ENCODE measurements at regions not wholly inside any gene's neighbourhood (a gene's known extent, or its start where the extent isn't known, plus 50 kb on each side); places are given as distances from the start of the nearest gene placed in this dataset.

- no peaks in the 10 kb centered on the region for H3K4me1 ChIP-seq (ENCODE audit: control insufficient read depth, insufficient read depth, low read length)
- no peaks in the 10 kb centered on the region for H3K9me3 ChIP-seq (ENCODE audit: control insufficient read depth, insufficient read depth, low read length)
- H3K27ac ChIP-seq (ENCODE audit: low read length), result no peak overlapping the region
- DNase-seq (ENCODE audit: low read depth, low spot score), result no peak
- no peaks in the 10 kb centered on the region for H3K27me3 ChIP-seq (ENCODE audit: control insufficient read depth, insufficient read depth, low read length)
- no peaks in the 10 kb centered on the region for H3K36me3 ChIP-seq (ENCODE audit: control insufficient read depth, insufficient read depth, low read length)
- H3K4me3 ChIP-seq (ENCODE audit: low read length), result no peak overlapping the region
- WGBS (ENCODE audit: insufficient coverage, insufficient read length), result no CpG with 5 or more reads among the region's 8 CpGs
These were observed 303.6 kb upstream of the AKR1E2 start for GRCh38 chr10:4522296-4523000.

GRCh38 chr10:4519658-4520402, 306.2 kb upstream of the AKR1E2 start:
- Histone ChIP-seq H3K36me3 (ENCODE audit: control insufficient read depth, insufficient read depth, low read length) (no peaks in the 10 kb centered on the region), H3K4me1 (ENCODE audit: control insufficient read depth, insufficient read depth, low read length) (no peaks in the 10 kb centered on the region), H3K9me3 (ENCODE audit: control insufficient read depth, insufficient read depth, low read length) (no peaks in the 10 kb centered on the region), H3K27ac (ENCODE audit: low read length) (no peak overlapping the region), H3K4me3 (ENCODE audit: low read length) (no peak overlapping the region), H3K27me3 (ENCODE audit: control insufficient read depth, insufficient read depth, low read length) (no peaks in the 10 kb centered on the region)
- WGBS (ENCODE audit: insufficient coverage, insufficient read length), result no CpG with 5 or more reads among the region's 3 CpGs
- no peak for DNase-seq (ENCODE audit: low read depth, low spot score)

DNA sequence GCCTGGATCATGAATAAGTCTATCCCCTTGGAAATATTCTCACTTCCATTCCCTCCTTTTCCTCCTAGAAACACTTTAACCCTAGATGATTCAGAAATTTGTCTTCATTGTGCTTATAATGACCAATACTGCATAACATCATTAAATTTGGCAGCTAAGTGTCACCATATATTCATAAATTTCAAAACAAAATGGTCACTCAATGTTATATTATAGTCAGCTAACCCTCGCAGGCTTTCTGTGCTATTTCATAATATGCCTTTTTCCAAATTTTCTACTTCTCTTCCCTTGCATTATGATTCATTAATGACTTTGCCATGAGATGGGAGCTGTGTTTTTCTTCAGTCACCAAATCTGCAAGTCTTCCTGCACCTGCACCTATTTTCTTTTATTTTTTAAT, 308.3 kb upstream of the AKR1E2 start:
- DNase-seq (ENCODE audit: low read depth, low spot score), result no peak
- Histone ChIP-seq H3K27ac (ENCODE audit: low read length) (no peak overlapping the region), H3K27me3 (ENCODE audit: control insufficient read depth, insufficient read depth, low read length) (no peaks in the 10 kb centered on the region), H3K36me3 (ENCODE audit: control insufficient read depth, insufficient read depth, low read length) (no peaks in the 10 kb centered on the region), H3K9me3 (ENCODE audit: control insufficient read depth, insufficient read depth, low read length) (no peaks in the 10 kb centered on the region), H3K4me1 (ENCODE audit: control insufficient read depth, insufficient read depth, low read length) (no peaks in the 10 kb centered on the region), H3K4me3 (ENCODE audit: low read length) (no peak overlapping the region)
- WGBS (ENCODE audit: insufficient coverage, insufficient read length), result no CpG with 5 or more reads among the region's 1 CpG

DNA sequence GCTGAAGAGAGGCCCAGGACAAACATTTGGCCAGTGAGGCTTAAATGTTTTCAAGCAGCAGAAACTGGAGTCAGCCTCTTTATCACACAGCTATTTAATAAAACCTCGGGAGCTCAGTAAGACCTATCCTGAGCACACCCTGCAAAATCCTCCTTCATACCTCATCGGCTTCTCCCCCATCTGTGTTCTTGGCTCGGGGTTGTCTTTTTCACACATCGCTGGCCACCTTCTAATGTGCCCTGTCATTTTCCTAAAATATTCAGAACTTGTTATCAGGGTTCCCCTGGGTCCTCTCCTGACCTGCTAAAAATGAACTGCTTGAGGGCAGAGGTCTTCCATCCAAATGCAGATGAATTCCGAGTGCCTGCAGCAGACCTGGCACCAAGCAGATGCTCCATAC, 310.3 kb upstream of the AKR1E2 start:
- H3K4me3 ChIP-seq (ENCODE audit: low read length), result no peak overlapping the region
- no CpG with 5 or more reads among the region's 5 CpGs for WGBS (ENCODE audit: insufficient coverage, insufficient read length)
- H3K9me3 ChIP-seq (ENCODE audit: control insufficient read depth, insufficient read depth, low read length), result no peaks in the 10 kb centered on the region
- no peaks in the 10 kb centered on the region for H3K27me3 ChIP-seq (ENCODE audit: control insufficient read depth, insufficient read depth, low read length)
- H3K4me1 ChIP-seq (ENCODE audit: control insufficient read depth, insufficient read depth, low read length), result no peaks in the 10 kb centered on the region
- H3K36me3 ChIP-seq (ENCODE audit: control insufficient read depth, insufficient read depth, low read length), result no peaks in the 10 kb centered on the region
- no peak for DNase-seq (ENCODE audit: low read depth, low spot score)
- no peak overlapping the region for H3K27ac ChIP-seq (ENCODE audit: low read length)

GRCh38 chr10:4514445-4515108, 311.4 kb upstream of the AKR1E2 start:
- no peak overlapping the region for H3K27ac ChIP-seq (ENCODE audit: low read length)
- WGBS (ENCODE audit: insufficient coverage, insufficient read length), result no CpG with 5 or more reads among the region's 19 CpGs
- H3K4me3 ChIP-seq (ENCODE audit: low read length), result no peak overlapping the region
- no peaks in the 10 kb centered on the region for H3K9me3 ChIP-seq (ENCODE audit: control insufficient read depth, insufficient read depth, low read length)
- H3K4me1 ChIP-seq (ENCODE audit: control insufficient read depth, insufficient read depth, low read length), result no peaks in the 10 kb centered on the region
- no peaks in the 10 kb centered on the region for H3K36me3 ChIP-seq (ENCODE audit: control insufficient read depth, insufficient read depth, low read length)
- DNase-seq (ENCODE audit: low read depth, low spot score), result no peak
- H3K27me3 ChIP-seq (ENCODE audit: control insufficient read depth, insufficient read depth, low read length), result no peaks in the 10 kb centered on the region

GRCh38 chr10:4512671-4513240, 313.3 kb upstream of the AKR1E2 start:
- DNase-seq (ENCODE audit: low read depth, low spot score), result peak; percentile 25
- Histone ChIP-seq H3K36me3 (ENCODE audit: control insufficient read depth, insufficient read depth, low read length) (no peaks in the 10 kb centered on the region), H3K27me3 (ENCODE audit: control insufficient read depth, insufficient read depth, low read length) (no peaks in the 10 kb centered on the region), H3K4me1 (ENCODE audit: control insufficient read depth, insufficient read depth, low read length) (no peaks in the 10 kb centered on the region), H3K27ac (ENCODE audit: low read length) (no peak overlapping the region), H3K9me3 (ENCODE audit: control insufficient read depth, insufficient read depth, low read length) (no peaks in the 10 kb centered on the region), H3K4me3 (ENCODE audit: low read length) (no peak overlapping the region)
- WGBS (ENCODE audit: insufficient coverage, insufficient read length), result no CpG with 5 or more reads among the region's 6 CpGs

GRCh38 chr10:4512196-4512595, 313.8 kb upstream of the AKR1E2 start:
- Histone ChIP-seq H3K4me1 (ENCODE audit: control insufficient read depth, insufficient read depth, low read length) (no peaks in the 10 kb centered on the region), H3K36me3 (ENCODE audit: control insufficient read depth, insufficient read depth, low read length) (no peaks in the 10 kb centered on the region)
- no CpG with 5 or more reads among the region's 5 CpGs for WGBS (ENCODE audit: insufficient coverage, insufficient read length)

GRCh38 chr10:4511509-4511908, 314.5 kb upstream of the AKR1E2 start:
- H3K27ac ChIP-seq (ENCODE audit: low read length), result no peak overlapping the region
- no CpG with 5 or more reads among the region's 4 CpGs for WGBS (ENCODE audit: insufficient coverage, insufficient read length)
- H3K4me3 ChIP-seq (ENCODE audit: low read length), result no peak overlapping the region
- H3K9me3 ChIP-seq (ENCODE audit: control insufficient read depth, insufficient read depth, low read length), result no peaks in the 10 kb centered on the region
- no peaks in the 10 kb centered on the region for H3K36me3 ChIP-seq (ENCODE audit: control insufficient read depth, insufficient read depth, low read length)
- no peaks in the 10 kb centered on the region for H3K4me1 ChIP-seq (ENCODE audit: control insufficient read depth, insufficient read depth, low read length)
- DNase-seq (ENCODE audit: low read depth, low spot score), result no peak
- no peaks in the 10 kb centered on the region for H3K27me3 ChIP-seq (ENCODE audit: control insufficient read depth, insufficient read depth, low read length)

More at GRCh38 chr10:4512196-4512595, 313.8 kb upstream of the AKR1E2 start:
- Histone ChIP-seq H3K9me3 (ENCODE audit: control insufficient read depth, insufficient read depth, low read length) (no peaks in the 10 kb centered on the region), H3K27ac (ENCODE audit: low read length) (no peak overlapping the region), H3K27me3 (ENCODE audit: control insufficient read depth, insufficient read depth, low read length) (no peaks in the 10 kb centered on the region), H3K4me3 (ENCODE audit: low read length) (no peak overlapping the region)
- DNase-seq (ENCODE audit: low read depth, low spot score), result no peak

GRCh38 chr10:4509405-4509804, 316.6 kb upstream of the AKR1E2 start:
- Histone ChIP-seq H3K4me1 (ENCODE audit: control insufficient read depth, insufficient read depth, low read length) (no peaks in the 10 kb centered on the region), H3K4me3 (ENCODE audit: low read length) (no peak overlapping the region), H3K9me3 (ENCODE audit: control insufficient read depth, insufficient read depth, low read length) (no peaks in the 10 kb centered on the region), H3K27me3 (ENCODE audit: control insufficient read depth, insufficient read depth, low read length) (no peaks in the 10 kb centered on the region), H3K36me3 (ENCODE audit: control insufficient read depth, insufficient read depth, low read length) (no peaks in the 10 kb centered on the region), H3K27ac (ENCODE audit: low read length) (no peak overlapping the region)
- WGBS (ENCODE audit: insufficient coverage, insufficient read length), result no CpG with 5 or more reads among the region's 10 CpGs
- no peak for DNase-seq (ENCODE audit: low read depth, low spot score)

GRCh38 chr10:4506095-4506494, 319.9 kb upstream of the AKR1E2 start:
- DNase-seq (ENCODE audit: low read depth, low spot score), result no peak
- Histone ChIP-seq H3K9me3 (ENCODE audit: control insufficient read depth, insufficient read depth, low read length) (no peaks in the 10 kb centered on the region), H3K4me1 (ENCODE audit: control insufficient read depth, insufficient read depth, low read length) (no peaks in the 10 kb centered on the region), H3K36me3 (ENCODE audit: control insufficient read depth, insufficient read depth, low read length) (no peaks in the 10 kb centered on the region), H3K27ac (ENCODE audit: low read length) (no peak overlapping the region), H3K4me3 (ENCODE audit: low read length) (no peak overlapping the region), H3K27me3 (ENCODE audit: control insufficient read depth, insufficient read depth, low read length) (no peaks in the 10 kb centered on the region)
- no CpG with 5 or more reads among the region's 2 CpGs for WGBS (ENCODE audit: insufficient coverage, insufficient read length)
